ENCODE measurements at regions not wholly inside any gene's neighbourhood (a gene's known extent, or its start where the extent isn't known, plus 50 kb on each side); places are given as distances from the start of the nearest gene placed in this dataset.

DNA sequence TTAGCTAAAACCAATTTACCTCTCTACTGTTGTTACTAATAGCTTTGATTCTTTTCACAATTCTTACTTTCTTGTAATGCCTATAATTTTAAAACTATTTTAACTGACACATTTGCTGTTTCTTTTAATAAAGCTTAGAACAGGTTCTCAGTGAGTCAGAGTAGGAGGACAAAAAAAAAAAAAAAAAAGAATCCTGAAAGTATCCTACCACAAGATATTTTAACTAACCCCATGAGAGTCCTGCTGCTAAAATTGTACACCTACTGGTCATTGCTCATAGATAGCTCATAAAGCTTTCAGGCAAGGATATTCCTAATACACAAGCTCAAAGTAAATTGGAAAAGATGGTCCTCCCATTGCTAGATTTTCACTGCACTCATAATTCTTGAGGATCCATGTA lies 301.0 kb downstream of the CENPW start:
- no peaks in the 10 kb centered on the region for H3K9me3 ChIP-seq
- no peak for DNase-seq
- no peaks in the 10 kb centered on the region for H3K27me3 ChIP-seq (replicated peaks in 1 of 7)
- H3K4me3 ChIP-seq, result no peak overlapping the region
- intact Hi-C loops (cut with DNase I; ENCODE audit: low total_unique reads), result no loop called here
- no peak for TF ChIP-seq POLR2A (IDR thresholded peaks at IDR 0.05)
- TF ChIP-seq, protein P1, sequence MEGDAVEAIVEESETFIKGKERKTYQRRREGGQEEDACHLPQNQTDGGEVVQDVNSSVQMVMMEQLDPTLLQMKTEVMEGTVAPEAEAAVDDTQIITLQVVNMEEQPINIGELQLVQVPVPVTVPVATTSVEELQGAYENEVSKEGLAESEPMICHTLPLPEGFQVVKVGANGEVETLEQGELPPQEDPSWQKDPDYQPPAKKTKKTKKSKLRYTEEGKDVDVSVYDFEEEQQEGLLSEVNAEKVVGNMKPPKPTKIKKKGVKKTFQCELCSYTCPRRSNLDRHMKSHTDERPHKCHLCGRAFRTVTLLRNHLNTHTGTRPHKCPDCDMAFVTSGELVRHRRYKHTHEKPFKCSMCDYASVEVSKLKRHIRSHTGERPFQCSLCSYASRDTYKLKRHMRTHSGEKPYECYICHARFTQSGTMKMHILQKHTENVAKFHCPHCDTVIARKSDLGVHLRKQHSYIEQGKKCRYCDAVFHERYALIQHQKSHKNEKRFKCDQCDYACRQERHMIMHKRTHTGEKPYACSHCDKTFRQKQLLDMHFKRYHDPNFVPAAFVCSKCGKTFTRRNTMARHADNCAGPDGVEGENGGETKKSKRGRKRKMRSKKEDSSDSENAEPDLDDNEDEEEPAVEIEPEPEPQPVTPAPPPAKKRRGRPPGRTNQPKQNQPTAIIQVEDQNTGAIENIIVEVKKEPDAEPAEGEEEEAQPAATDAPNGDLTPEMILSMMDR (IDR thresholded peaks at IDR 0.05 in 8 of 11, conservative IDR thresholded peaks at IDR 0.05 in 3 of 11), result no peak
- TF ChIP-seq POLR2AphosphoS5 (IDR thresholded peaks at IDR 0.05), result no peak
- no peak overlapping the region for H3K27ac ChIP-seq
- no peaks in the 10 kb centered on the region for H3K4me1 ChIP-seq
- H3K36me3 ChIP-seq, result no peaks in the 10 kb centered on the region

DNA sequence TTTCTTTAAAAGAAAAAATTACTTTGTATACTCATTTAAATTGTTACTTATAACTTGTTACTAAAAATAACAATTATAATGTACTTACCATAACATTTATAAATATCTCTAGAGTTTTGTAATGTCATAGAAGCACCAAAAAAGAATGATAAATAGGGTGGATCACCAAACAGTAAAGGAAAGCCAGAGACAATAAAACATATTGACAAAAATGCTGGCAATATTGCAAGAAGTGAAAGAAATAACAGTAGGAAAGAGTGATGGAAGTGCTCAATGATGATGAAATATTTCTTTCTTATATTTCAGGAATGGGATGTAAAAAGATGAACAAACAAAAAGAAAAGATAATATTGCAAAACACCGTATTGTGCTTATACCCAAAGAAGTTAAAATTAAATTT lies 301.7 kb downstream of the CENPW start:
- H3K36me3 ChIP-seq, result no peaks in the 10 kb centered on the region
- no peaks in the 10 kb centered on the region for H3K9me3 ChIP-seq
- TF ChIP-seq, protein P1 (IDR thresholded peaks at IDR 0.05 in 8 of 11, conservative IDR thresholded peaks at IDR 0.05 in 3 of 11), result no peak
- TF ChIP-seq POLR2AphosphoS5 (IDR thresholded peaks at IDR 0.05), result no peak
- TF ChIP-seq POLR2A (IDR thresholded peaks at IDR 0.05), result no peak
- no peak overlapping the region for H3K27ac ChIP-seq
- DNase-seq, result no peak
- no peaks in the 10 kb centered on the region for H3K27me3 ChIP-seq (replicated peaks in 1 of 7)
- H3K4me3 ChIP-seq, result no peak overlapping the region
- no peaks in the 10 kb centered on the region for H3K4me1 ChIP-seq
- 73 to 98% (median 84%) methylated on average over 1 of the region's 1 CpG for WGBS, 5 donors
- intact Hi-C loops (cut with DNase I; ENCODE audit: low total_unique reads), result no loop called here

DNA sequence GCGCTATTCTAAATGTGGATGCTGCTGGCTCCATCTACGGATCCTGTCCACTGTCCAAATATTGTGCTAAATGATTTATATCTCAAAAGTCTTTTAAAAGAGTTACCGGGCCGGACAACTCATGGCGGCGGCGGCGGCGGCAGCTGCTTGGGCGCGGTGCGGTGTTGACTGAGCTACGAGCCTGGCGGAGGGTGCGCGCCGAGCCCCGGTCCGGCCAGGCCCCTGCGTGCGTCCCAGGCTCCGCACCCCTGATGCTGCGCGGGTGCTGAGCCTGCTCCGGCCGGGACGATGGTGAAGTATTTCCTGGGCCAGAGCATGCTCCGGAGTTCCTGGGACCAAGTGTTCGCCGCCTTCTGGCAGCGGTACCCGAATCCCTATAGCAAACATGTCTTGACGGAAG lies 303.4 kb downstream of the CENPW start:
- no peaks in the 10 kb centered on the region for H3K27me3 ChIP-seq (replicated peaks in 1 of 7)
- WGBS, 5 donors, result 90 to 98% (median 95%) methylated on average over 22 to 33 of the region's 33 CpGs
- no peak for DNase-seq
- no peaks in the 10 kb centered on the region for H3K36me3 ChIP-seq
- no peaks in the 10 kb centered on the region for H3K4me1 ChIP-seq
- no peaks in the 10 kb centered on the region for H3K9me3 ChIP-seq
- no peak overlapping the region for H3K4me3 ChIP-seq
- no peak overlapping the region for H3K27ac ChIP-seq
- intact Hi-C loops (cut with DNase I; ENCODE audit: low total_unique reads), result no loop called here
- TF ChIP-seq POLR2AphosphoS5 (IDR thresholded peaks at IDR 0.05) (no peak), POLR2A (IDR thresholded peaks at IDR 0.05) (no peak)
- TF ChIP-seq, protein P1 (IDR thresholded peaks at IDR 0.05 in 8 of 11, conservative IDR thresholded peaks at IDR 0.05 in 3 of 11), result no peak

DNA sequence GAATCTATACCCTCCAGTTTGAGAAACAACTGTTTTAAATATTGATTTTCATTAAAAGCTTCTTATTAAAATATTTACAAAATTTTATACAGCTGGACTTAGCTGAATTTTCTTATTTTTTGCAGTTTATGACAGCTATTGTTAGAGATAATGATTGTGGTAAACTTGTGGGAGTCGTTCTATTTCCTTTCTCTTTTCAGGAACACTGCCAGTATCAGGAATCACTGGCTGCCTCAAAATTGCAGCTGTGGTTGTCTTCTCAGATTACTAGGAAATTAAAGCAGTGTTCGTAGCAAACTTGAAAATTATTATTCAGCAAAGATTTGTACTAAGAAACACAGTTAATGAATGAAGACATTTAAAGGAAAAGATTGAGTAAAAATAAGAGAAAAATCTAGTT lies 311.0 kb downstream of the CENPW start:
- no peaks in the 10 kb centered on the region for H3K27me3 ChIP-seq (replicated peaks in 1 of 7)
- no peak for DNase-seq
- no peak overlapping the region for H3K27ac ChIP-seq
- intact Hi-C loops (cut with DNase I; ENCODE audit: low total_unique reads), result no loop called here
- no peaks in the 10 kb centered on the region for H3K36me3 ChIP-seq
- WGBS, 5 donors, result 15 to 27% (median 23%) methylated on average over 2 of the region's 2 CpGs
- H3K4me1 ChIP-seq, result no peaks in the 10 kb centered on the region
- TF ChIP-seq POLR2A (IDR thresholded peaks at IDR 0.05) (no peak), POLR2AphosphoS5 (IDR thresholded peaks at IDR 0.05) (no peak)
- TF ChIP-seq, protein P1 (IDR thresholded peaks at IDR 0.05 in 8 of 11, conservative IDR thresholded peaks at IDR 0.05 in 3 of 11), result no peak
- peaks cover 0 to 20% (median 14%) of the 10 kb centered on the region in 8 donors for H3K9me3 ChIP-seq
- H3K4me3 ChIP-seq, result no peak overlapping the region

All from spleen (tissue), 11 donors.